ENCODE measurements at regions not wholly inside any gene's neighbourhood (a gene's known extent, or its start where the extent isn't known, plus 50 kb on each side); places are given as distances from the start of the nearest gene placed in this dataset.

DNA sequence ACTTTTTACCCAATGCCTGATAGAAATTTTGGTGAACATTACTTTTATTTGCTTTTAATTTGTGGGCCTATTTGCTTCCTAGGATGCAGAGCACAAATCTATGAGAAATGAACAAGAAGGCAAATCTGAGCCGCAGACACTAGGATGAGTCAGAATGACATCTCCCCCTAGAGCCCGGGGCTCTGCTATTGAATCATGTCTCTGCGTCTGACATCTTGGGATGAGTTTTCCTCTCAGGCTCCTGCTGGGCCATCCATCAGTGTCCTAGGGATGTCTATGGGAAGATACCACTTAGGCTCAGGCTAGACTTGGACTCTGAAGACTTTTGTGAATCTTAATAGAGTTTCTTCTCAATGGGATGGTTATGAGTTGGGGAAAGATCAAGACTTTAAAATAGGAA is 157.3 kb upstream of the MTPN start:
- TF ChIP-seq, protein P1, sequence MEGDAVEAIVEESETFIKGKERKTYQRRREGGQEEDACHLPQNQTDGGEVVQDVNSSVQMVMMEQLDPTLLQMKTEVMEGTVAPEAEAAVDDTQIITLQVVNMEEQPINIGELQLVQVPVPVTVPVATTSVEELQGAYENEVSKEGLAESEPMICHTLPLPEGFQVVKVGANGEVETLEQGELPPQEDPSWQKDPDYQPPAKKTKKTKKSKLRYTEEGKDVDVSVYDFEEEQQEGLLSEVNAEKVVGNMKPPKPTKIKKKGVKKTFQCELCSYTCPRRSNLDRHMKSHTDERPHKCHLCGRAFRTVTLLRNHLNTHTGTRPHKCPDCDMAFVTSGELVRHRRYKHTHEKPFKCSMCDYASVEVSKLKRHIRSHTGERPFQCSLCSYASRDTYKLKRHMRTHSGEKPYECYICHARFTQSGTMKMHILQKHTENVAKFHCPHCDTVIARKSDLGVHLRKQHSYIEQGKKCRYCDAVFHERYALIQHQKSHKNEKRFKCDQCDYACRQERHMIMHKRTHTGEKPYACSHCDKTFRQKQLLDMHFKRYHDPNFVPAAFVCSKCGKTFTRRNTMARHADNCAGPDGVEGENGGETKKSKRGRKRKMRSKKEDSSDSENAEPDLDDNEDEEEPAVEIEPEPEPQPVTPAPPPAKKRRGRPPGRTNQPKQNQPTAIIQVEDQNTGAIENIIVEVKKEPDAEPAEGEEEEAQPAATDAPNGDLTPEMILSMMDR (IDR thresholded peaks at IDR 0.05) = no peak
- TF ChIP-seq POLR2A (IDR thresholded peaks at IDR 0.05) = no peak

All from esophagus squamous epithelium (tissue), 4 donors.